22Rv1 (cell line): ENCODE measurements at regions not wholly inside any gene's neighbourhood (a gene's known extent, or its start where the extent isn't known, plus 50 kb on each side); places are given as distances from the start of the nearest gene placed in this dataset.

Experiments used
- ZFX ChIP-seq: fragments of 450-650 bp; IDR thresholded peaks from 2 replicates; pipeline ENCODE4 v1.6.1; 2017; ENCODE audit warnings: antibody characterized with exemption, borderline replicate concordance
- TF ChIP-seq, protein P1 (sequence below): fragments of 450-650 bp; IDR thresholded peaks from 2 replicates; pipeline ENCODE4 v1.5.1; 2017; ENCODE audit warnings: mild to moderate bottlenecking

GRCh38 chr12:34304001-34304400 lies 281.7 kb downstream of the ALG10 start:
- TF ChIP-seq, protein P1, sequence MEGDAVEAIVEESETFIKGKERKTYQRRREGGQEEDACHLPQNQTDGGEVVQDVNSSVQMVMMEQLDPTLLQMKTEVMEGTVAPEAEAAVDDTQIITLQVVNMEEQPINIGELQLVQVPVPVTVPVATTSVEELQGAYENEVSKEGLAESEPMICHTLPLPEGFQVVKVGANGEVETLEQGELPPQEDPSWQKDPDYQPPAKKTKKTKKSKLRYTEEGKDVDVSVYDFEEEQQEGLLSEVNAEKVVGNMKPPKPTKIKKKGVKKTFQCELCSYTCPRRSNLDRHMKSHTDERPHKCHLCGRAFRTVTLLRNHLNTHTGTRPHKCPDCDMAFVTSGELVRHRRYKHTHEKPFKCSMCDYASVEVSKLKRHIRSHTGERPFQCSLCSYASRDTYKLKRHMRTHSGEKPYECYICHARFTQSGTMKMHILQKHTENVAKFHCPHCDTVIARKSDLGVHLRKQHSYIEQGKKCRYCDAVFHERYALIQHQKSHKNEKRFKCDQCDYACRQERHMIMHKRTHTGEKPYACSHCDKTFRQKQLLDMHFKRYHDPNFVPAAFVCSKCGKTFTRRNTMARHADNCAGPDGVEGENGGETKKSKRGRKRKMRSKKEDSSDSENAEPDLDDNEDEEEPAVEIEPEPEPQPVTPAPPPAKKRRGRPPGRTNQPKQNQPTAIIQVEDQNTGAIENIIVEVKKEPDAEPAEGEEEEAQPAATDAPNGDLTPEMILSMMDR: no peak
- no peak for TF ChIP-seq ZFX
